H1 (cell line): ENCODE measurements at regions not wholly inside any gene's neighbourhood (a gene's known extent, or its start where the extent isn't known, plus 50 kb on each side); places are given as distances from the start of the nearest gene placed in this dataset.

Experiments
- CTCF ChIA-PET: fragments of 300-600 bp; sonication (Branson Sonifier 250); formaldehyde crosslinking; loops from one replicate; lab custom pipeline; 2021; ENCODE audit not compliant: partially characterized antibody; lab: Charles Lee
- POLR2A ChIA-PET: fragments of 300-600 bp; sonication (Branson Sonifier 250); formaldehyde crosslinking; loops from one replicate; lab custom pipeline; 2021; ENCODE audit warnings: inconsistent platforms; ENCODE audit not compliant: partially characterized antibody; lab: Charles Lee
- DNase-seq, 2 experiments: peaks; one replicate each; pipeline versions ENCODE4 v3.0.0 to v3.0.0-alpha.2; 2010 to 2022; ENCODE audit warnings: low spot score in 2 of 2, low read depth in 1 of 2, mixed read lengths in 1 of 2
- FAIRE-seq: peaks from 2 replicates; lab custom pipeline; 2011; peaks lifted over from hg19 to GRCh38; lab: Jason Lieb, UNC
- H2AFZ ChIP-seq: 2 replicates; pipeline ENCODE4 v1.8.1; 2012; ENCODE audit warnings: low read length, inconsistent platforms
- H2AK5ac ChIP-seq: 2 replicates; pipeline ENCODE4 v1.6.1; 2013; ENCODE audit warnings: low read depth, low read length
- H2BK120ac ChIP-seq: replicated peaks from 2 replicates; pipeline ENCODE3; 2013; ENCODE audit warnings: low read depth, low read length, inconsistent platforms
- H2BK12ac ChIP-seq: 2 replicates; pipeline ENCODE4 v1.6.1; 2013; ENCODE audit warnings: low read depth, low read length
- H2BK15ac ChIP-seq: 2 replicates; pipeline ENCODE4 v1.6.1; 2013; ENCODE audit warnings: low read length
- H2BK20ac ChIP-seq: 2 replicates; pipeline ENCODE4 v1.6.1; 2013; ENCODE audit warnings: low read length
- H2BK5ac ChIP-seq: 2 replicates; pipeline ENCODE4 v1.6.1; 2013; ENCODE audit warnings: low read depth, low read length
- H3K14ac ChIP-seq: 2 replicates; pipeline ENCODE4 v1.6.1; 2013; ENCODE audit warnings: inconsistent platforms; ENCODE audit not compliant: insufficient read length
- H3K18ac ChIP-seq: 2 replicates; pipeline ENCODE4 v1.6.1; 2013; ENCODE audit warnings: low read length; ENCODE audit errors: extremely low read depth
- H3K23ac ChIP-seq: 2 replicates; pipeline ENCODE4 v1.6.1; 2013; ENCODE audit warnings: inconsistent platforms; ENCODE audit not compliant: insufficient read length
- H3K23me2 ChIP-seq: 2 replicates; pipeline ENCODE4 v1.6.1; 2013; ENCODE audit warnings: low read depth, low read length
- H3K27ac ChIP-seq: 2 replicates; pipeline ENCODE4 v1.6.1; 2011; ENCODE audit warnings: low read depth, low read length, inconsistent platforms
- H3K27me3 ChIP-seq, 4 experiments: replicated peaks in 1 of 4; 1 replicate in 1 of 4; 2 replicates in 3 of 4; pipeline versions ENCODE4 v1.6.1 to v1.8.1; 2011 to 2013; ENCODE audit warnings: low read length in 3 of 4, mild to moderate bottlenecking in 3 of 4, inconsistent platforms in 2 of 4, mixed read lengths in 2 of 4, moderate library complexity in 1 of 4; ENCODE audit not compliant: control insufficient read depth in 3 of 4, insufficient read depth in 3 of 4; ENCODE audit errors: extremely low read depth in 1 of 4
- H3K36me3 ChIP-seq, 4 experiments: 2 replicates each; pipeline versions ENCODE4 v1.6.1 to v1.8.1; 2011 to 2013; ENCODE audit warnings: mild to moderate bottlenecking in 4 of 4, low read length in 3 of 4, moderate library complexity in 2 of 4, control low read depth in 1 of 4, inconsistent platforms in 1 of 4; ENCODE audit not compliant: insufficient read depth in 4 of 4, control insufficient read depth in 2 of 4
- H3K4ac ChIP-seq: replicated peaks from 2 replicates; pipeline ENCODE3; 2013; ENCODE audit warnings: low read length, low read depth, mixed read lengths, inconsistent platforms; ENCODE audit not compliant: insufficient read length
- H3K4me1 ChIP-seq, 4 experiments: replicated peaks in 1 of 4; 1 replicate in 1 of 4; 2 replicates in 3 of 4; pipeline versions ENCODE4 v1.6.1 to v1.8.1; 2011 to 2013; ENCODE audit warnings: low read length in 3 of 4, inconsistent platforms in 2 of 4, mixed read lengths in 1 of 4; ENCODE audit not compliant: insufficient read depth in 4 of 4, control insufficient read depth in 3 of 4
- H3K4me2 ChIP-seq, 2 experiments: 2 replicates each; pipeline versions ENCODE4 v1.6.1 to v1.8.1; 2011 to 2013; ENCODE audit warnings: low read depth in 2 of 2, low read length in 2 of 2, control low read depth in 1 of 2, inconsistent platforms in 1 of 2, mild to moderate bottlenecking in 1 of 2; ENCODE audit not compliant: insufficient read depth in 1 of 2
- H3K4me3 ChIP-seq, 4 experiments: fragments of 200-600, 300-600 bp in 1 of 4; sonication (generic), shearing (Covaris generic), sonication (Bioruptor Twin) in 1 of 4; 2 replicates each; pipeline versions ENCODE4 v1.5.1 to v1.8.1; 2011 to 2016; ENCODE audit warnings: low read length in 4 of 4, low read depth in 3 of 4, control low read depth in 2 of 4, inconsistent platforms in 2 of 4, mild to moderate bottlenecking in 2 of 4, mixed read lengths in 1 of 4, moderate library complexity in 1 of 4; ENCODE audit not compliant: insufficient read depth in 2 of 4; ENCODE audit errors: extremely low read depth in 1 of 4
- H3K56ac ChIP-seq: replicated peaks from 2 replicates; pipeline ENCODE3; 2013; ENCODE audit warnings: low read depth, mild to moderate bottlenecking, mixed read lengths, low read length, inconsistent platforms; ENCODE audit not compliant: insufficient read length
- H3K79me1 ChIP-seq: 2 replicates; pipeline ENCODE4 v1.6.1; 2013; ENCODE audit warnings: low read depth, low read length, control low read depth
- H3K79me2 ChIP-seq, 2 experiments: 2 replicates each; pipeline versions ENCODE4 v1.6.1 to v1.8.1; 2012 to 2013; ENCODE audit warnings: low read length in 2 of 2, mild to moderate bottlenecking in 2 of 2, inconsistent platforms in 1 of 2; ENCODE audit not compliant: insufficient read depth in 2 of 2, control insufficient read depth in 1 of 2
- H3K9ac ChIP-seq, 4 experiments: replicated peaks in 1 of 4; 1 replicate in 1 of 4; 2 replicates in 3 of 4; pipeline versions ENCODE4 v1.6.1 to v1.8.1; 2011 to 2013; ENCODE audit warnings: low read depth in 3 of 4, low read length in 3 of 4, control low read depth in 2 of 4, mild to moderate bottlenecking in 2 of 4, moderate library complexity in 2 of 4, inconsistent platforms in 1 of 4; ENCODE audit errors: extremely low read depth in 1 of 4
- H3K9me3 ChIP-seq, 2 experiments: 2 replicates each; pipeline versions ENCODE4 v1.6.1 to v1.8.1; 2012 to 2013; ENCODE audit warnings: mild to moderate bottlenecking in 2 of 2, moderate library complexity in 2 of 2, control low read depth in 1 of 2, inconsistent platforms in 1 of 2, low read depth in 1 of 2, low read length in 1 of 2, mixed read lengths in 1 of 2; ENCODE audit not compliant: insufficient read depth in 2 of 2
- H4K20me1 ChIP-seq, 2 experiments: replicated peaks in 1 of 2; 2 replicates each; pipeline versions ENCODE3 to v1.8.1; 2011 to 2013; ENCODE audit warnings: inconsistent platforms in 2 of 2, low read length in 2 of 2, mild to moderate bottlenecking in 1 of 2; ENCODE audit not compliant: insufficient read depth in 2 of 2, control insufficient read depth in 1 of 2
- H4K5ac ChIP-seq: 2 replicates; pipeline ENCODE4 v1.6.1; 2013; ENCODE audit warnings: low read length, low read depth, mixed read lengths, inconsistent platforms; ENCODE audit not compliant: insufficient read length
- H4K8ac ChIP-seq: 2 replicates; pipeline ENCODE4 v1.8.0; 2013; ENCODE audit warnings: mild to moderate bottlenecking, moderate library complexity, low read length, inconsistent platforms; ENCODE audit not compliant: insufficient read depth; ENCODE audit errors: extremely low read depth
- H4K91ac ChIP-seq: replicated peaks from 2 replicates; pipeline ENCODE3; 2013; ENCODE audit warnings: low read length, mixed read lengths, inconsistent platforms; ENCODE audit not compliant: insufficient read length
- EZH2 ChIP-seq: fragments of 200-600 bp; sonication (generic); IDR thresholded peaks from 2 replicates; pipeline ENCODE4 v1.7.1; 2012; ENCODE audit warnings: low read depth, mild to moderate bottlenecking, moderate library complexity, low read length, inconsistent platforms; ENCODE audit not compliant: severe bottlenecking
- TEAD4 ChIP-seq: IDR thresholded peaks from 2 replicates; pipeline ENCODE4 v1.6.1; 2012; ENCODE audit warnings: low read depth, low read length, inconsistent platforms, mixed read lengths
- WGBS, 2 experiments: shearing (Covaris generic) in 1 of 2; methylation state at CpG; one replicate each; pipeline versions ENCODE4 v1.1.6 to v1.1.7; 2013 to 2015; ENCODE audit warnings: low lambda C conversion rate in 2 of 2, mixed read lengths in 2 of 2, inconsistent platforms in 1 of 2, low coverage in 1 of 2, missing lambda C conversion rate in 1 of 2; ENCODE audit not compliant: insufficient replicate concordance in 2 of 2, insufficient coverage in 1 of 2, insufficient read length in 1 of 2; ENCODE audit errors: extremely low coverage in 1 of 2, missing lambda C conversion rate in 1 of 2; 5-methylcytosine and 5-hydroxymethylcytosine counted together

GRCh38 chr7:32206488-32206887, 136.3 kb upstream of the PDE1C start:
- Histone ChIP-seq H3K4me3 (no peak overlapping the region), H3K27ac (no peak overlapping the region), H3K4me2 (no peak overlapping the region)
- TF ChIP-seq TEAD4 (no peak), EZH2 (peak; percentile 9)
- TF ChIP-seq, all 59 proteins: peak for 1
- no peak overlapping the region for H3K18ac ChIP-seq
- no peaks in the 10 kb centered on the region for H3K36me3 ChIP-seq
- H3K9me3 ChIP-seq: no peaks in the 10 kb centered on the region
- no peaks in the 10 kb centered on the region for H3K79me2 ChIP-seq
- H3K4ac ChIP-seq: no peak overlapping the region
- no peak overlapping the region for H3K14ac ChIP-seq
- no peak overlapping the region for H2AFZ ChIP-seq
- no peak overlapping the region for H2BK15ac ChIP-seq
- H4K5ac ChIP-seq: no peak overlapping the region
- no peak overlapping the region for H2BK12ac ChIP-seq
- WGBS, 2 experiments: 92% methylated on average over 6 of the region's 6 CpGs; no CpG with 5 or more reads in 1 of the 2 experiments
- H3K9ac ChIP-seq: no peak overlapping the region
- no peaks in the 10 kb centered on the region for H3K79me1 ChIP-seq
- FAIRE-seq (no peak), DNase-seq (no peak)
- no peaks in the 10 kb centered on the region; a peak in 1 of 7 replicates for H3K27me3 ChIP-seq
- H2BK120ac ChIP-seq: no peak overlapping the region
- H3K23me2 ChIP-seq: no peaks in the 10 kb centered on the region
- no peak overlapping the region for H3K56ac ChIP-seq
- no peak overlapping the region for H2AK5ac ChIP-seq
- H2BK5ac ChIP-seq: no peak overlapping the region
- ChIA-PET CTCF (interaction anchor here (0.5 to 11.1 kb wide), 26 partner anchors 11 to 478 kb away, joined by 3 to 108 read pairs (median 4); no protein-coding TSS in a partner anchor), POLR2A (no interaction called here)
- H3K23ac ChIP-seq: no peak overlapping the region
- no peak overlapping the region for H2BK20ac ChIP-seq
- no peak overlapping the region for H4K8ac ChIP-seq
- H4K91ac ChIP-seq: no peak overlapping the region
- no peaks in the 10 kb centered on the region for H3K4me1 ChIP-seq
- H4K20me1 ChIP-seq: peaks cover 0 to 3% of the 10 kb centered on the region in 2 experiments
